GM12875 (cell line): ENCODE measurements at regions not wholly inside any gene's neighbourhood (a gene's known extent, or its start where the extent isn't known, plus 50 kb on each side); places are given as distances from the start of the nearest gene placed in this dataset.

ENCODE experiments used
- H3K4me3 ChIP-seq: one replicate; pipeline ENCODE4 v1.5.1; 2011; ENCODE audit warnings: low read depth, low read length, control low read depth
- TF ChIP-seq, protein P1 (sequence below): IDR thresholded peaks from 2 replicates; pipeline ENCODE4 v1.5.1; 2011; ENCODE audit warnings: low read depth, mild to moderate bottlenecking, control low read depth, inconsistent platforms, low read length, moderate library complexity, borderline replicate concordance; ENCODE audit not compliant: insufficient read depth

- H3K4me3 ChIP-seq, result no peak overlapping the region
- TF ChIP-seq, protein P1, sequence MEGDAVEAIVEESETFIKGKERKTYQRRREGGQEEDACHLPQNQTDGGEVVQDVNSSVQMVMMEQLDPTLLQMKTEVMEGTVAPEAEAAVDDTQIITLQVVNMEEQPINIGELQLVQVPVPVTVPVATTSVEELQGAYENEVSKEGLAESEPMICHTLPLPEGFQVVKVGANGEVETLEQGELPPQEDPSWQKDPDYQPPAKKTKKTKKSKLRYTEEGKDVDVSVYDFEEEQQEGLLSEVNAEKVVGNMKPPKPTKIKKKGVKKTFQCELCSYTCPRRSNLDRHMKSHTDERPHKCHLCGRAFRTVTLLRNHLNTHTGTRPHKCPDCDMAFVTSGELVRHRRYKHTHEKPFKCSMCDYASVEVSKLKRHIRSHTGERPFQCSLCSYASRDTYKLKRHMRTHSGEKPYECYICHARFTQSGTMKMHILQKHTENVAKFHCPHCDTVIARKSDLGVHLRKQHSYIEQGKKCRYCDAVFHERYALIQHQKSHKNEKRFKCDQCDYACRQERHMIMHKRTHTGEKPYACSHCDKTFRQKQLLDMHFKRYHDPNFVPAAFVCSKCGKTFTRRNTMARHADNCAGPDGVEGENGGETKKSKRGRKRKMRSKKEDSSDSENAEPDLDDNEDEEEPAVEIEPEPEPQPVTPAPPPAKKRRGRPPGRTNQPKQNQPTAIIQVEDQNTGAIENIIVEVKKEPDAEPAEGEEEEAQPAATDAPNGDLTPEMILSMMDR, result no peak
These were observed 254.8 kb upstream of the CHD6 start for GRCh38 chr20:41872930-41873329.

GRCh38 chr20:41870869-41871462 lies 252.8 kb upstream of the CHD6 start:
- TF ChIP-seq, protein P1, result no peak
- H3K4me3 ChIP-seq, result no peak overlapping the region

DNA sequence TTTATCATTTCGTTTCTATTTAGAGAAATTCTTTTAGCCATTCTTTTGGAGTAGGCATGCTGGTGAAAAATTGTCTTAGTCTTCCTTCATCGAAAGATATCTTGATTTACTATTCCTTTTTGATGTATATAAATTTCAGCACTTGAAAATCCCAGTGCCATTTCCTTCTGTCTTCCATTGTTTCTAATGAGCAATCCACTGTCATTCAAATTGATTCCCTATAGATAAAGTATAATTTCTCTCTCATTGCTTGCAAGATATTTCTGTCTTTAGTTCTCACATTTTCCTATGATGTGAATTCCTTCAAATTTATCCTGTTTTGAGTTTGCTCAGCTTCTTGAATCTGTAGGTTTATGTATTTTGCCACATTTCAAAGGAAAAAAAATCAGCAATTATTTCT lies 251.1 kb upstream of the CHD6 start:
- TF ChIP-seq, protein P1, result no peak
- H3K4me3 ChIP-seq, result no peak overlapping the region

- TF ChIP-seq, protein P1, result no peak
- H3K4me3 ChIP-seq, result no peak overlapping the region
These were observed 247.8 kb upstream of the CHD6 start for GRCh38 chr20:41865938-41866337.

DNA sequence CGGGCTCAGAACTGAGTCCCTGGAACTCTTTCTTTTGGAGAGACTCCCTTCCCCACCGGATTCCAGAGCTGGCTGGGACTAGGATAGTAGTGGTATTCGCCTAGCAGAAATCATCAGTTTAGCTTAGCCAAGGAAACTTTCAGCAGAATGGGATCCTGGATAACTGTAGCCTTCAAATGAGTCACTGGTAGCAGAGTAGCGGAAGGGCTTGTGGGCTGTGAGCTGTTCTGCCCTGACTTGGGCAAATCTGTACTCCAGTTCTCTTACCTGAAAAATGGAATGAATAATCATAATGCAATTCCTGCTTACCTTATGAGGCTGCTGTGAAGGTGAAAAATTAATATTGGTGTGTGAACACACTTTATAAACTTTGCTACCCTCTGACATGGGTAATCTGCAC lies 244.3 kb upstream of the CHD6 start:
- TF ChIP-seq, protein P1, result no peak
- no peak overlapping the region for H3K4me3 ChIP-seq

- TF ChIP-seq, protein P1, result no peak
- no peak overlapping the region for H3K4me3 ChIP-seq
These were observed 243.7 kb upstream of the CHD6 start for GRCh38 chr20:41861772-41862422.

- H3K4me3 ChIP-seq, result no peak overlapping the region
- TF ChIP-seq, protein P1, result no peak
These were observed 236.6 kb upstream of the CHD6 start for GRCh38 chr20:41854765-41855164.
